ENCODE measurements at regions not wholly inside any gene's neighbourhood (a gene's known extent, or its start where the extent isn't known, plus 50 kb on each side); places are given as distances from the start of the nearest gene placed in this dataset.

DNA sequence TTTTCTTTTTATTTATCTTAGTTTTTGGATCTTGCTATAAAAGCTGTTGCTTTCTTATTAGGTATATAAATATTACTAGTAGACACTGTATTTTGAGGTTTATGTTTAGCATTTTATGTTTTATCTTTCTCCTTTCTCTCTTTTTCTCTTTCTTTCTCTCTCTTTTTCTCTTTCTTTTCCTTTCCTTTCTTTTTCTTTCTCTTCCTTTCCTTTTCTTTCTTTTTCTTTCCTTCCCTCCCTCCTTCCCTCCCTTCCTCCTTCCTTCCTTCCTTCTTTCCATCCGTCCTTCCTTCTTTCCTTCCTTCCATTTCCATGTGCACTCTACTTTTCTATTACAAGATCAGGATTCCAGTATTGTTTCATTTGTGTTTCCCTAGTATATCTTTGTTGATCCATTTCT lies 814.8 kb downstream of the KCNJ3 start:
- no peak overlapping the region for H3K27ac ChIP-seq (ENCODE audit: low read depth in 2 of 2, low read length in 1 of 2)
- 0 out of 2 replicates have a peak, but pooled peaks cover 5% of the 10 kb centered on the region for H3K27me3 ChIP-seq (ENCODE audit: insufficient read depth)
- TF ChIP-seq TCF12 (IDR thresholded peaks at IDR 0.05) (no peak), TEAD4 (IDR thresholded peaks at IDR 0.05; ENCODE audit: borderline replicate concordance, insufficient read depth) (no peak), USF1 (IDR thresholded peaks at IDR 0.05; ENCODE audit: borderline replicate concordance, low read depth) (no peak), ELF1 (IDR thresholded peaks at IDR 0.05) (no peak), YY1 (IDR thresholded peaks at IDR 0.05; ENCODE audit: low read depth) (no peak), NRF1 (IDR thresholded peaks at IDR 0.05; ENCODE audit: low read depth, low read length) (no peak), RCOR1 (IDR thresholded peaks at IDR 0.05; ENCODE audit: low read length) (no peak), FOXM1 (IDR thresholded peaks at IDR 0.05; ENCODE audit: low read depth) (no peak), FOXJ3 (CRISPR knock-in tag; IDR thresholded peaks at IDR 0.05) (no peak), NFIC (IDR thresholded peaks at IDR 0.05; ENCODE audit: borderline replicate concordance) (no peak), REST (IDR thresholded peaks at IDR 0.05; ENCODE audit: low read depth, low read length) (no peak), RAD21 (IDR thresholded peaks at IDR 0.05; ENCODE audit: low read length) (no peak), RFX5 (IDR thresholded peaks at IDR 0.05; ENCODE audit: low read length) (no peak), MEF2A (IDR thresholded peaks at IDR 0.05; ENCODE audit: borderline replicate concordance, low read depth) (no peak), MXI1 (IDR thresholded peaks at IDR 0.05; ENCODE audit: low read depth, low read length) (no peak), ZBTB33 (IDR thresholded peaks at IDR 0.05; ENCODE audit: borderline replicate concordance, low read depth) (no peak)
- TF ChIP-seq, protein P1, sequence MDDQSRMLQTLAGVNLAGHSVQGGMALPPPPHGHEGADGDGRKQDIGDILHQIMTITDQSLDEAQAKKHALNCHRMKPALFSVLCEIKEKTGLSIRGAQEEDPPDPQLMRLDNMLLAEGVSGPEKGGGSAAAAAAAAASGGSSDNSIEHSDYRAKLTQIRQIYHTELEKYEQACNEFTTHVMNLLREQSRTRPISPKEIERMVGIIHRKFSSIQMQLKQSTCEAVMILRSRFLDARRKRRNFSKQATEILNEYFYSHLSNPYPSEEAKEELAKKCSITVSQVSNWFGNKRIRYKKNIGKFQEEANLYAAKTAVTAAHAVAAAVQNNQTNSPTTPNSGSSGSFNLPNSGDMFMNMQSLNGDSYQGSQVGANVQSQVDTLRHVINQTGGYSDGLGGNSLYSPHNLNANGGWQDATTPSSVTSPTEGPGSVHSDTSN (IDR thresholded peaks at IDR 0.05): no peak
- TF ChIP-seq, protein P2, sequence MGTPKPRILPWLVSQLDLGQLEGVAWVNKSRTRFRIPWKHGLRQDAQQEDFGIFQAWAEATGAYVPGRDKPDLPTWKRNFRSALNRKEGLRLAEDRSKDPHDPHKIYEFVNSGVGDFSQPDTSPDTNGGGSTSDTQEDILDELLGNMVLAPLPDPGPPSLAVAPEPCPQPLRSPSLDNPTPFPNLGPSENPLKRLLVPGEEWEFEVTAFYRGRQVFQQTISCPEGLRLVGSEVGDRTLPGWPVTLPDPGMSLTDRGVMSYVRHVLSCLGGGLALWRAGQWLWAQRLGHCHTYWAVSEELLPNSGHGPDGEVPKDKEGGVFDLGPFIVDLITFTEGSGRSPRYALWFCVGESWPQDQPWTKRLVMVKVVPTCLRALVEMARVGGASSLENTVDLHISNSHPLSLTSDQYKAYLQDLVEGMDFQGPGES (IDR thresholded peaks at IDR 0.05; ENCODE audit: low read depth, low read length): no peak
- H3K79me2 ChIP-seq (ENCODE audit: insufficient read depth): no peaks in the 10 kb centered on the region
- H3K9me3 ChIP-seq: no peaks in the 10 kb centered on the region
- POLR2A ChIA-PET: no interaction called here
- H3K4me2 ChIP-seq: no peak overlapping the region
- no peak overlapping the region for H3K9ac ChIP-seq
- 4% methylated on average over 1 of the region's 1 CpG for WGBS (ENCODE audit: low lambda C conversion rate)
- no peaks in the 10 kb centered on the region for H3F3A ChIP-seq (replicated peaks; ENCODE audit: insufficient read depth)
- H3K9me2 ChIP-seq: no peaks in the 10 kb centered on the region
- H4K20me1 ChIP-seq (ENCODE audit: insufficient read depth): no peaks in the 10 kb centered on the region
- H3K36me3 ChIP-seq (replicated peaks in 1 of 2; ENCODE audit: control insufficient read depth in 1 of 2, insufficient read depth in 2 of 2, low read length in 1 of 2): no peaks in the 10 kb centered on the region
- no peak for DNase-seq
- CTCF ChIA-PET: no interaction called here
- no peak overlapping the region for H3K4me3 ChIP-seq (ENCODE audit: low read depth in 2 of 2, low read length in 1 of 2)
- H2AFZ ChIP-seq (ENCODE audit: low read depth): no peak overlapping the region
- H3K4me1 ChIP-seq (ENCODE audit: control insufficient read depth in 1 of 2, insufficient read depth in 2 of 2, low read depth in 1 of 2, low read length in 1 of 2): no peaks in the 10 kb centered on the region
